CD4-positive, alpha-beta T cell (primary cell): ENCODE measurements at regions not wholly inside any gene's neighbourhood (a gene's known extent, or its start where the extent isn't known, plus 50 kb on each side); places are given as distances from the start of the nearest gene placed in this dataset.

Experiments
- ATAC-seq: fragments of 200-7000 bp; cut with Tn5 transposase; one replicate; pipeline ENCODE4 v1.10.0; 2022; ENCODE audit warnings: mild to moderate bottlenecking; ENCODE audit not compliant: poor library complexity
- CTCF ChIA-PET: fragments of 350-600 bp; sonication (Branson Sonifier 250); formaldehyde crosslinking; loops from one replicate; lab custom pipeline; 2021; ENCODE audit warnings: antibody characterized with exemption, inconsistent platforms; lab: Charles Lee
- POLR2A ChIA-PET: fragments of 350-600 bp; sonication (Branson Sonifier 250); formaldehyde crosslinking; loops from one replicate; lab custom pipeline; 2021; ENCODE audit warnings: antibody characterized with exemption, inconsistent platforms; lab: Charles Lee
- DNase-seq, 14 experiments: peaks; one replicate each; pipeline ENCODE4 v3.0.0-alpha.2; 2013 to 2020; ENCODE audit warnings: mixed read lengths in 2 of 14
- H3K27ac ChIP-seq, 2 donors: one replicate each; pipeline versions ENCODE4 v1.5.1 to v1.7.0; 2013; ENCODE audit warnings: low read length in 2 of 2, low read depth in 1 of 2, mild to moderate bottlenecking in 1 of 2
- H3K27me3 ChIP-seq, 2 experiments: 1 replicate in 1 of 2; 2 replicates in 1 of 2; pipeline versions ENCODE4 v1.6.1 to v1.7.0; 2013; ENCODE audit warnings: low read length in 2 of 2, control low read depth in 1 of 2, mild to moderate bottlenecking in 1 of 2, moderate library complexity in 1 of 2; ENCODE audit not compliant: insufficient read depth in 2 of 2, control insufficient read depth in 1 of 2
- H3K36me3 ChIP-seq: one replicate; pipeline ENCODE4 v1.6.1; 2013; ENCODE audit warnings: low read length, control low read depth; ENCODE audit not compliant: insufficient read depth
- H3K4me1 ChIP-seq: one replicate; pipeline ENCODE4 v1.6.1; 2013; ENCODE audit warnings: low read length, control low read depth; ENCODE audit not compliant: insufficient read depth
- H3K4me3 ChIP-seq: one replicate; pipeline ENCODE4 v1.5.1; 2013; ENCODE audit warnings: mild to moderate bottlenecking, low read length, moderate library complexity
- H3K9me3 ChIP-seq, 2 experiments: 1 replicate in 1 of 2; 2 replicates in 1 of 2; pipeline versions ENCODE4 v1.6.1 to v1.7.0; 2013; ENCODE audit warnings: low read length in 2 of 2, mild to moderate bottlenecking in 2 of 2, control low read depth in 1 of 2, moderate library complexity in 1 of 2; ENCODE audit not compliant: control insufficient read depth in 1 of 2, insufficient read depth in 1 of 2
- H3K27ac Mint-ChIP-seq: one replicate; pipeline ENCODE4 v1.8.0; 2020; ENCODE audit warnings: mixed read lengths
- H3K27me3 Mint-ChIP-seq: one replicate; pipeline ENCODE4 v1.8.0; 2021; ENCODE audit warnings: mixed read lengths
- H3K36me3 Mint-ChIP-seq: one replicate; pipeline ENCODE4 v1.8.0; 2021; ENCODE audit warnings: low read depth, mixed read lengths
- H3K4me1 Mint-ChIP-seq: one replicate; pipeline ENCODE4 v1.8.0; 2021; ENCODE audit warnings: low read depth, mixed read lengths
- H3K4me3 Mint-ChIP-seq: one replicate; pipeline ENCODE4 v1.8.0; 2020; ENCODE audit warnings: mild to moderate bottlenecking, mixed read lengths
- H3K9me3 Mint-ChIP-seq: one replicate; pipeline ENCODE4 v1.8.0; 2020; ENCODE audit warnings: mixed read lengths
- CTCF ChIP-seq: fragments of 200-600 bp; IDR thresholded peaks from one replicate; pipeline ENCODE4 v1.8.0; 2022; ENCODE audit warnings: antibody characterized with exemption, mild to moderate bottlenecking
- intact Hi-C, 2 experiments: fragments of 100-400 bp; cut with DNase I in 1 of 2; cut with micrococcal nuclease in 1 of 2; formaldehyde crosslinking; loops; one replicate each; pipeline versions ENCODE4 v1.15.1 to v1.9.0; 2023 to 2025; cut with DNase I, micrococcal nuclease

- no peaks in the 10 kb centered on the region for H3K9me3 ChIP-seq
- DNase-seq (no peak), ATAC-seq (no peak)
- Mint-ChIP-seq H3K36me3 (no peaks in the 10 kb centered on the region), H3K4me1 (no peaks in the 10 kb centered on the region), H3K27ac (no peak overlapping the region), H3K27me3 (no peaks in the 10 kb centered on the region), H3K4me3 (no peak overlapping the region), H3K9me3 (no peaks in the 10 kb centered on the region)
- H3K36me3 ChIP-seq: no peaks in the 10 kb centered on the region
- ChIA-PET POLR2A (no interaction called here), CTCF (no interaction called here)
- H3K27ac ChIP-seq: no peak overlapping the region
- no peak overlapping the region for H3K4me3 ChIP-seq
- H3K4me1 ChIP-seq: no peaks in the 10 kb centered on the region
- intact Hi-C loops: no loop called here
- TF ChIP-seq CTCF: no peak
- no peaks in the 10 kb centered on the region for H3K27me3 ChIP-seq
These were observed 618.3 kb downstream of the NR2F1-AS1 start for GRCh38 chr5:92962752-92963151.

DNA sequence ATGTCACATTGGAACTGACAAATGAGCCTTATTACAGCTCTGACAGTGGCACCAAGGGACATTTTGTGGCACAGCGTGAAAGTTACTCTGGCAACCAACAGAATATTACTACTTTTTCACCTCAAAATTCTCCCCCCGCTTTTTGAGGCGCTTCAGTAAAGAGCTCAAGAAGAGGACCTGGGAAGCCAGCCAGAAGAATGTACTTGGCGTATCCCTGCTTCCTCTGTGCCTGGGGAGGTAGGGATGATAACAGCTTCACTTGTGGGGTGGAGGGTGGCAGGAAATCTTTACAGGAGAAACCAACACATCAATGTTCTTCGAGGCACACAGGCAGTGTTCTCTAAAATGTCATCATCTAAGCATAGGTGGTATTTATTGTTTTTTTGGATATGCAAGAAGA, 624.1 kb downstream of the NR2F1-AS1 start:
- DNase-seq (no peak), ATAC-seq (no peak)
- Histone ChIP-seq H3K4me1 (no peaks in the 10 kb centered on the region), H3K4me3 (no peak overlapping the region), H3K27ac (no peak overlapping the region), H3K9me3 (peaks cover 6 to 9% of the 10 kb centered on the region in 2 experiments), H3K36me3 (no peaks in the 10 kb centered on the region), H3K27me3 (no peaks in the 10 kb centered on the region)
- no peaks in the 10 kb centered on the region for H3K4me1 Mint-ChIP-seq
- no peaks in the 10 kb centered on the region for H3K36me3 Mint-ChIP-seq
- peaks cover 5% of the 10 kb centered on the region for H3K9me3 Mint-ChIP-seq
- intact Hi-C loops: no loop called here
- POLR2A ChIA-PET: no interaction called here
- no peak overlapping the region for H3K4me3 Mint-ChIP-seq
- no peak overlapping the region for H3K27ac Mint-ChIP-seq
- no peaks in the 10 kb centered on the region for H3K27me3 Mint-ChIP-seq
- no peak for TF ChIP-seq CTCF
- CTCF ChIA-PET: no interaction called here

GRCh38 chr5:92952243-92952642, 628.8 kb downstream of the NR2F1-AS1 start:
- TF ChIP-seq CTCF: no peak
- POLR2A ChIA-PET: no interaction called here
- peaks cover 9 to 11% of the 10 kb centered on the region in 2 experiments for H3K9me3 ChIP-seq
- ATAC-seq (no peak), DNase-seq (no peak)
- H3K36me3 ChIP-seq: no peaks in the 10 kb centered on the region
- Mint-ChIP-seq H3K36me3 (no peaks in the 10 kb centered on the region), H3K9me3 (peaks cover 16% of the 10 kb centered on the region), H3K27ac (no peak overlapping the region), H3K4me3 (no peak overlapping the region), H3K27me3 (no peaks in the 10 kb centered on the region), H3K4me1 (no peaks in the 10 kb centered on the region)
- CTCF ChIA-PET: no interaction called here
- intact Hi-C loops: no loop called here
- no peak overlapping the region for H3K27ac ChIP-seq
- H3K4me1 ChIP-seq: no peaks in the 10 kb centered on the region
- H3K4me3 ChIP-seq: no peak overlapping the region
- no peaks in the 10 kb centered on the region for H3K27me3 ChIP-seq
